Glutamatergic neuron (in vitro differentiated cells): ENCODE measurements at regions not wholly inside any gene's neighbourhood (a gene's known extent, or its start where the extent isn't known, plus 50 kb on each side); places are given as distances from the start of the nearest gene placed in this dataset.

ENCODE experiments used
- DNase-seq: peaks from one replicate; pipeline ENCODE4 v3.0.0; 2022
- H3K27ac Mint-ChIP-seq: one replicate; pipeline ENCODE4 v1.8.0; 2020; ENCODE audit warnings: mild to moderate bottlenecking, mixed read lengths, inconsistent platforms; ENCODE audit not compliant: unreplicated experiment
- H3K27me3 Mint-ChIP-seq: one replicate; pipeline ENCODE4 v1.8.0; 2020; ENCODE audit warnings: mild to moderate bottlenecking, moderate library complexity, mixed read lengths, inconsistent platforms; ENCODE audit not compliant: unreplicated experiment
- H3K36me3 Mint-ChIP-seq: one replicate; pipeline ENCODE4 v1.8.0; 2020; ENCODE audit warnings: mild to moderate bottlenecking, mixed read lengths, inconsistent platforms; ENCODE audit not compliant: unreplicated experiment
- H3K4me1 Mint-ChIP-seq: one replicate; pipeline ENCODE4 v1.8.0; 2020; ENCODE audit warnings: mild to moderate bottlenecking, low read depth, mixed read lengths, inconsistent platforms; ENCODE audit not compliant: unreplicated experiment
- H3K4me3 Mint-ChIP-seq: one replicate; pipeline ENCODE4 v1.8.0; 2020; ENCODE audit warnings: mild to moderate bottlenecking, mixed read lengths, inconsistent platforms; ENCODE audit not compliant: unreplicated experiment
- H3K9me3 Mint-ChIP-seq: one replicate; pipeline ENCODE4 v1.8.0; 2020; ENCODE audit warnings: mild to moderate bottlenecking, moderate library complexity, mixed read lengths, inconsistent platforms; ENCODE audit not compliant: unreplicated experiment
- TF ChIP-seq, protein P1 (sequence below): fragments of 200-600 bp; sonication (generic); IDR thresholded peaks from one replicate; pipeline ENCODE4 v1.5.0; 2021; ENCODE audit not compliant: partially characterized antibody, unreplicated experiment

DNA sequence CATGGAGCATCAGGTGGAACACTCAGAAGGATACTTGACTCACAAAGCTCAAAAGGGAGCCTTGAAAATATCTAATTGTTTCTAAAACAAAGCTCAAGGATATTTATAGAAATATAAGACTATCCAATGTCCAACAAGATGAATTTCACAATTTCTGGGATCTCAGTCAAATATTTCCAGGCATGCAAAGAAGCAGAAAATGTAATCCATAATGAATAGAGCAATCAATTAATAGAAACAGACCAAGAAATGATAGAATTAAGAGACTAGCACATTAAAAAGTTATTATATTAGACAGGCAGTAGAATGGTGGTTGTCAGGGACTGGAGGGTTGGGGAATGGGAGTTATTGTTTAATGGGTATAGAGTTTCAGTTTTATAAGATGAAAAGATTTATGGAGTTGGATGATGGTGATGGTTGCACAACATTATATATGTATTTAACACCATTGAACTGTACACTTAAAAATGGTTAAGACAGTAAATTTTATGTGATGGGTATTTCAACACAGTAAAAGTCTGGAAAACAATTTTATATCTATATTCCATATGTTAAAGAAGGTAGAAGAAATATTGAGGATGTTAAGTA lies 189.9 kb upstream of the PIEZO2 start:
- H3K9me3 Mint-ChIP-seq = peaks cover 6% of the 10 kb centered on the region
- H3K36me3 Mint-ChIP-seq = peaks cover 16% of the 10 kb centered on the region
- TF ChIP-seq, protein P1, sequence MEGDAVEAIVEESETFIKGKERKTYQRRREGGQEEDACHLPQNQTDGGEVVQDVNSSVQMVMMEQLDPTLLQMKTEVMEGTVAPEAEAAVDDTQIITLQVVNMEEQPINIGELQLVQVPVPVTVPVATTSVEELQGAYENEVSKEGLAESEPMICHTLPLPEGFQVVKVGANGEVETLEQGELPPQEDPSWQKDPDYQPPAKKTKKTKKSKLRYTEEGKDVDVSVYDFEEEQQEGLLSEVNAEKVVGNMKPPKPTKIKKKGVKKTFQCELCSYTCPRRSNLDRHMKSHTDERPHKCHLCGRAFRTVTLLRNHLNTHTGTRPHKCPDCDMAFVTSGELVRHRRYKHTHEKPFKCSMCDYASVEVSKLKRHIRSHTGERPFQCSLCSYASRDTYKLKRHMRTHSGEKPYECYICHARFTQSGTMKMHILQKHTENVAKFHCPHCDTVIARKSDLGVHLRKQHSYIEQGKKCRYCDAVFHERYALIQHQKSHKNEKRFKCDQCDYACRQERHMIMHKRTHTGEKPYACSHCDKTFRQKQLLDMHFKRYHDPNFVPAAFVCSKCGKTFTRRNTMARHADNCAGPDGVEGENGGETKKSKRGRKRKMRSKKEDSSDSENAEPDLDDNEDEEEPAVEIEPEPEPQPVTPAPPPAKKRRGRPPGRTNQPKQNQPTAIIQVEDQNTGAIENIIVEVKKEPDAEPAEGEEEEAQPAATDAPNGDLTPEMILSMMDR = no peak
- H3K4me1 Mint-ChIP-seq = no peaks in the 10 kb centered on the region
- no peak for DNase-seq
- no peak overlapping the region for H3K4me3 Mint-ChIP-seq
- H3K27ac Mint-ChIP-seq = no peak overlapping the region
- peaks cover 2% of the 10 kb centered on the region for H3K27me3 Mint-ChIP-seq

DNA sequence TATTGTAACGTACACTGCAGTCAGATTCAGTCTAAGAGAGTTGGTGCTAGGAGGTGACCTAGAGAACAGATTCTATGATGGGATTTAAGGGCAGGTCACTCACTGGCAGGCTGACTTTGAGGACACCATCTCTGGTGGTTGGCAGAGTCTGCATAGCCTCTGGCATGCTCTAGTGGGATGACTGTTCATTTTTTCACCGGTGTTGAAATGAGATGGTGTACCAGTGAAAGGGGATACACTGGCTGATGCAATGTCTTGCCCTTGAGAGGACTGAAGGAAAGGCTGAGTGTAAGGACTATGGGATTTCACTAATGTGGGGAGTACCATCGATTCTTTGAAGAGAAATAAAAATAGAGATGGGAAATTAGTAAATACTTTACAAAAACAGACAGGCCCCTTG lies 186.9 kb upstream of the PIEZO2 start:
- Mint-ChIP-seq H3K9me3 (no peaks in the 10 kb centered on the region), H3K4me1 (no peaks in the 10 kb centered on the region), H3K27ac (no peak overlapping the region), H3K27me3 (no peaks in the 10 kb centered on the region), H3K36me3 (no peaks in the 10 kb centered on the region), H3K4me3 (no peak overlapping the region)
- TF ChIP-seq, protein P1 = no peak
- no peak for DNase-seq

DNA sequence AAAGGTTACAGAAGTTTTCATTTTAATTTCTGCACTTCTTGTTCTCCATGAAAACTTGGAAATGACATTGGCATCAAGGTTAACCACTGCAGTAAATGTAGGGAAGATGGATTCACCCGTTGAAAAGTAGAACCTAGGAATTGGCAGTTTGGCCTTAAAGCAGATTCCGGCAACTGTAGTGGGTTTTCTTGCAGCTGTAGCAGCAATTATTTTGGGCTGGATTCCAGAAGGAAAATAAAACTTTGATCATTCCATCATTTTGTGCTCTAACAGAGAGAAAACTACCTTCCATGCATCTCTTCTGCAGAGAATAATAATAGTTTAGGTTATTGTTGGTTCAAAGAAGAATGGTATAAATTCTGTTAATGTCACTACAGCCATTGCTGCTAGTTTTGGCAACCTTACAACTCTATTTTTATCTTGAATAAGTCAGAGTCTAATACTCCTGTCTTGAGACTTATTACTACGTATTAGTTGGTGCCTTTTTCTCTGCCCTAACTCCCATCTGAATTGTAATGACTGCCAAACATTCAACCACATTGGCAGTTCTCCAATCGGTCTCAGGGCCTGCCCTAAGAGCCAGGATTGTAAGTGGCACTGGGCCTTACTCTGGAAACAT lies 178.1 kb upstream of the PIEZO2 start:
- Mint-ChIP-seq H3K4me3 (no peak overlapping the region), H3K27ac (no peak overlapping the region), H3K27me3 (peaks cover 1% of the 10 kb centered on the region), H3K9me3 (no peaks in the 10 kb centered on the region), H3K36me3 (no peaks in the 10 kb centered on the region), H3K4me1 (peaks cover 2% of the 10 kb centered on the region)
- TF ChIP-seq, protein P1 = no peak
- DNase-seq = no peak

DNA sequence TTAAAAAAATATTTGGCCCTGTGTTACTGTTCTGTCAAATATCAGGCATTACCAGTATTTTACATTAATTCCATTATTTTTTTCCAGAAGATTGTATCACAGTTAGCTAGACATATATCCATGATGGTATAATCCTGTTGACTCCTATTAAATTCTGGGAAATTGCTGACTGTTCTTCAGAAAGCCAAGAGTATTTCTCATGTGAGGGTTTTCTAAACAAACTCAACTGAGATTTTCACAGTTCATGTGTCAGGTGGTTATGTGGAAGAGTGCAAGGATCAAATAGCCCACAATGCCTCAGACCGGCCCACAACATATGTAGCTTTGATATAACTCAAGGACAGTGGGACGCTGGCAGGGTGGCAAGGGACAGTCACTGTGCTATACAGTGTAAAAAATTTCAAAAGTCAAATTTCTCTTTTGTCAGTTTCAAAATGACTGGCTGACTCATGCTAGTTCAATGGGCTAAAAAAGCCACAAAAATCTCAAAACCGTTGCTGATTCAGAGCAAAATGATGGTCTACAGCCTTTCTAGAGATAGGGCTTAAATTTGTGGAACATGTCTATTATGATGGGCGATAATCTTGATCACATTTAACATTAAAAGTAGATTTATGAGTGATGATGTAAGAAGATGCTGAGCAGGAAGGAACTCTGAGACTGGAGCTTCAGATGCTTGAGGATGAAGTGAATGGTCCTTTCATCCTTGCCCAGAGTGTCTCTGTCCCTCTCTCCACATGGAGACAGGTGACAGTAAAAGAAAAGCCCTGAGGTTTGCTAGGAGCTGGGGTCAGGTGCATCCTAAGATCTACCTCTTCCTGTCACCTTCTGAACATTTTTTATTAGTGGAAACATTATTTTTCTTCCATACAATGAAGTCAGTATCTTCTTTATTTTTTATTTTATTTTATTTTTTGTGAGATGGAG lies 175.8 kb upstream of the PIEZO2 start:
- H3K36me3 Mint-ChIP-seq = no peaks in the 10 kb centered on the region
- H3K27ac Mint-ChIP-seq = no peak overlapping the region
- DNase-seq = no peak
- H3K4me1 Mint-ChIP-seq = peaks cover 2% of the 10 kb centered on the region
- H3K27me3 Mint-ChIP-seq = peaks cover 1% of the 10 kb centered on the region
- H3K4me3 Mint-ChIP-seq = no peak overlapping the region
- H3K9me3 Mint-ChIP-seq = no peaks in the 10 kb centered on the region
- TF ChIP-seq, protein P1 = no peak
